IPS-NIHi7 (cell line): ENCODE measurements at regions not wholly inside any gene's neighbourhood (a gene's known extent, or its start where the extent isn't known, plus 50 kb on each side); places are given as distances from the start of the nearest gene placed in this dataset.
"Not testable (repeated sequence)": the region's sequence is repeated elsewhere in the genome, so short reads cannot be mapped to it uniquely, and the experiment has no call there.

Experiments
- DNase-seq: peaks from one replicate; pipeline ENCODE4 v3.0.0; 2012; ENCODE audit warnings: mixed read lengths; ENCODE audit errors: extremely low spot score

- no peak for DNase-seq
Measured at GRCh38 chr6:169378620-169379381, 125.2 kb upstream of the THBS2 start.

GRCh38 chr6:169376458-169376857 lies 122.8 kb upstream of the THBS2 start:
- DNase-seq: no peak

GRCh38 chr6:169372589-169372988 lies 118.9 kb upstream of the THBS2 start:
- DNase-seq: no peak

- DNase-seq: peak; percentile 65
Measured at GRCh38 chr6:169371344-169372127, 117.9 kb upstream of the THBS2 start.

GRCh38 chr6:169370666-169371343 lies 117.2 kb upstream of the THBS2 start:
- no peak for DNase-seq

GRCh38 chr6:169370054-169370453 lies 116.4 kb upstream of the THBS2 start:
- DNase-seq: no peak

GRCh38 chr6:169368200-169368599 lies 114.6 kb upstream of the THBS2 start:
- DNase-seq: no peak

GRCh38 chr6:169367507-169367906 lies 113.9 kb upstream of the THBS2 start:
- no peak for DNase-seq

GRCh38 chr6:169366258-169366901 lies 112.7 kb upstream of the THBS2 start:
- DNase-seq: no peak

GRCh38 chr6:169365567-169366257 lies 112.1 kb upstream of the THBS2 start:
- no peak for DNase-seq

GRCh38 chr6:169363590-169363989 lies 109.9 kb upstream of the THBS2 start:
- DNase-seq: no peak

- no peak for DNase-seq
Measured at GRCh38 chr6:169362501-169363121, 109.0 kb upstream of the THBS2 start.

- DNase-seq: not testable (repeated sequence)
Measured at GRCh38 chr6:169355001-169355400, 101.4 kb upstream of the THBS2 start.

- no peak for DNase-seq
Measured at GRCh38 chr6:169345146-169345545, 91.5 kb upstream of the THBS2 start.

GRCh38 chr6:169344750-169345065 lies 91.1 kb upstream of the THBS2 start:
- no peak for DNase-seq

GRCh38 chr6:169343886-169344749 lies 90.5 kb upstream of the THBS2 start:
- DNase-seq: no peak

- no peak for DNase-seq
Measured at GRCh38 chr6:169342710-169343109, 89.1 kb upstream of the THBS2 start.

- no peak for DNase-seq
Measured at GRCh38 chr6:169341706-169342105, 88.1 kb upstream of the THBS2 start.

GRCh38 chr6:169341065-169341464 lies 87.4 kb upstream of the THBS2 start:
- no peak for DNase-seq

- no peak for DNase-seq
Measured at GRCh38 chr6:169340395-169340794, 86.7 kb upstream of the THBS2 start.
